AG09319 (cell line): ENCODE measurements at regions not wholly inside any gene's neighbourhood (a gene's known extent, or its start where the extent isn't known, plus 50 kb on each side); places are given as distances from the start of the nearest gene placed in this dataset.

ENCODE experiments used
- DNase-seq: peaks from one replicate; pipeline ENCODE4 v3.0.0-alpha.2; 2010; ENCODE audit warnings: low read depth; ENCODE audit errors: extremely low read depth
- CTCF ChIP-seq: IDR thresholded peaks from 2 replicates; pipeline ENCODE4 v1.5.1; 2011; ENCODE audit warnings: low read depth, mild to moderate bottlenecking, inconsistent platforms, low read length, moderate library complexity

- no peak for TF ChIP-seq CTCF
- DNase-seq, result no peak
These were observed 122.2 kb upstream of the SP4 start for GRCh38 chr7:21305455-21306235.

GRCh38 chr7:21314954-21315353 is 112.9 kb upstream of the SP4 start:
- no peak for DNase-seq
- TF ChIP-seq CTCF, result no peak

DNA sequence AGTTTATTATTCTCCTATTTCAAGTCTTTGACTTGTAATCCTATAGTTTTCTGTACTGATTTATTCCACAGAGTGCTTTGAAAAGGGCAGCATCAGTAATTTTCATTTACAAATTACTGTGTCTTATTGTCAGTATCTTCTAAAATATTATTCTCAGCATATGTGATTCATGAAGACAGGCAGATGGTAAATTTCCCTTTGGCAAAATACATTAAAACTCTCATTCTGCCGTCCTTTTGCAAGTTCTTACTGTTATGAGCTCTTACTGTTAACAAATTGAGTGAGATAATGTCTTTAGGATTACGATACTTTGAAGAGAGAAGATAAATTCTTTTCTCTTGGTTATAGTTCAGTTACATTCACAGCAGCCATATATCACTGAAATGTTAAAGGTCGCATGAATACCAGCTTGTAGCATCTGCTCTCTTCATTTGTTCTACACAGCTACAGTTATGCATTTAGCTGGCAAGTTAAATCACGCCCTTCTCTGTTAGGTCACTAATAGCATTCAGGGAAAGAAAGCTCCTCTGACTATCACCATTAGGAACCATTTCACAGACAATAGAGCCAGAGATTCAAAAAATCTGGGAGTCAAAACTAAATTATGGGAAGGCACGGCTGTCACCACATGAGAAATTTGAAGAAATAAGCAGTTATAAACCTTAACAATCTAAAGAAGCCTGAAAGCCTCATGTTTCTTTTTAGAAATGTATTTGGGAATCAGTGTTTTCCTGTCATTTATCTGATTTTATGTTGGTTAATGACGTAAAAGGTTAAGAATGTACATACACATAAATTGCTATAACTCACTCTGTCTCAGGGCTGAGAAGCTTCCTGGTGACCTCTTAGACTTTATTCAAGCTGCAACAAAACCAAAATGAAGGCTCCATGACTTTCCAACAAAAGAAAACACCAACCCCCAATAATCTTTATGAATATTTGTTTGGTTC is 109.6 kb upstream of the SP4 start:
- no peak for DNase-seq
- no peak for TF ChIP-seq CTCF

DNA sequence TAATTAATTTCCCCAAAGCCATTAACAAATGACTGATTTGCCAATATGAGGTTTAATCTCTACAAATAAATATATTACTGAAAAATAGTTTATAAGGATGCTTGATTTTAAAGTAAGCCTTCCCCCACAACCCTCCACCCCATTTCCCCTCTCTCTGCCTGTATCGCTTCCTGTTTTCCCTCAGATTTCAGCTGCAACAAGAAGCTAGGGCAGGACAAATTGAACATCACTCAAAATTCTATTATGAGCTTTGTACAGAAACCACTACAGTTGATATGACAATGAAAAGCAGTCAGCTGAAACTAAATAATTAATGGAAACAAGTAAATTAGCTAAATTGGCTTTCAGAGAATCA is 109.0 kb upstream of the SP4 start:
- DNase-seq, result no peak
- no peak for TF ChIP-seq CTCF

- no peak for TF ChIP-seq CTCF
- no peak for DNase-seq
These were observed 101.6 kb upstream of the SP4 start for GRCh38 chr7:21326241-21326640.

GRCh38 chr7:21326921-21327320 is 101.0 kb upstream of the SP4 start:
- no peak for TF ChIP-seq CTCF

More at GRCh38 chr7:21326921-21327320, 101.0 kb upstream of the SP4 start:
- DNase-seq, result no peak
